ENCODE measurements at regions not wholly inside any gene's neighbourhood (a gene's known extent, or its start where the extent isn't known, plus 50 kb on each side); places are given as distances from the start of the nearest gene placed in this dataset.
A peak's percentile ranks its signal among the peaks of the same experiment; 100 is the strongest.

DNA sequence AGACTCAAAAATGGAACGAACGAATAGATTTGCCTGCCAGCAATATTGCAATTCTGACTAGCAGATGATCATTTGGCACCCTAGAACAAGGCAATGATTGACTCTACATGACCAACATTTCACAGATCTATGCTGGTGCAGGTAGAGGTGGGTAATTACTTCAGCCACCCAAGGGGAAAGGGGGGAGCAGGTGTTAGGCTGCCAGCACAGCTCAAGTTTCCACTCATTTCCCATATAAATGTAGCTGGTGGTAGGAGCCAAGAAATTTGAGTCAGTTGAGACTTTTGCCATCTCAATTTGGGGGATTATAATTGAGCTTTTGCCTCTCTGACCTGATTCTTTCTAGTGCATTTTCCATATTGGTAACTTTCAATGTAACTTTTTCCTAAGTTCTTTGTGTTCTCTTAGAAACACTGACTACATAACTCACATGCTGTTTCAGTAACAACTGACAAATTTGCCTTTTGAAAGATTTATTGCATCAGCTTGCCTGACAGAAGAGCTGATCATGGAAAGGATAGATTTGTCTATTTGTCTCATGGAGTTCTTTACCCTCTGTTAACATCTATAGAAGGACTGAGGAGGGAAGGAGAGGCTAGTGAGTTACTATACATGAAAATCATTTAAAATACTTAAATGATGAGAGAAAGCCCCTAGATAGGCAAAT, 902.5 kb downstream of the ZPLD1 start:
- TF ChIP-seq, protein P1, sequence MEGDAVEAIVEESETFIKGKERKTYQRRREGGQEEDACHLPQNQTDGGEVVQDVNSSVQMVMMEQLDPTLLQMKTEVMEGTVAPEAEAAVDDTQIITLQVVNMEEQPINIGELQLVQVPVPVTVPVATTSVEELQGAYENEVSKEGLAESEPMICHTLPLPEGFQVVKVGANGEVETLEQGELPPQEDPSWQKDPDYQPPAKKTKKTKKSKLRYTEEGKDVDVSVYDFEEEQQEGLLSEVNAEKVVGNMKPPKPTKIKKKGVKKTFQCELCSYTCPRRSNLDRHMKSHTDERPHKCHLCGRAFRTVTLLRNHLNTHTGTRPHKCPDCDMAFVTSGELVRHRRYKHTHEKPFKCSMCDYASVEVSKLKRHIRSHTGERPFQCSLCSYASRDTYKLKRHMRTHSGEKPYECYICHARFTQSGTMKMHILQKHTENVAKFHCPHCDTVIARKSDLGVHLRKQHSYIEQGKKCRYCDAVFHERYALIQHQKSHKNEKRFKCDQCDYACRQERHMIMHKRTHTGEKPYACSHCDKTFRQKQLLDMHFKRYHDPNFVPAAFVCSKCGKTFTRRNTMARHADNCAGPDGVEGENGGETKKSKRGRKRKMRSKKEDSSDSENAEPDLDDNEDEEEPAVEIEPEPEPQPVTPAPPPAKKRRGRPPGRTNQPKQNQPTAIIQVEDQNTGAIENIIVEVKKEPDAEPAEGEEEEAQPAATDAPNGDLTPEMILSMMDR (IDR thresholded peaks at IDR 0.05; ENCODE audit: partially characterized antibody, unreplicated experiment) = no peak
- Mint-ChIP-seq H3K9me3 (ENCODE audit: unreplicated experiment) (no peaks in the 10 kb centered on the region), H3K27ac (ENCODE audit: unreplicated experiment) (no peak overlapping the region), H3K4me1 (ENCODE audit: low read depth, unreplicated experiment) (peaks cover 9% of the 10 kb centered on the region), H3K4me3 (ENCODE audit: unreplicated experiment) (no peak overlapping the region), H3K36me3 (ENCODE audit: unreplicated experiment) (no peaks in the 10 kb centered on the region), H3K27me3 (ENCODE audit: unreplicated experiment) (no peaks in the 10 kb centered on the region)
- DNase-seq = no peak

DNA sequence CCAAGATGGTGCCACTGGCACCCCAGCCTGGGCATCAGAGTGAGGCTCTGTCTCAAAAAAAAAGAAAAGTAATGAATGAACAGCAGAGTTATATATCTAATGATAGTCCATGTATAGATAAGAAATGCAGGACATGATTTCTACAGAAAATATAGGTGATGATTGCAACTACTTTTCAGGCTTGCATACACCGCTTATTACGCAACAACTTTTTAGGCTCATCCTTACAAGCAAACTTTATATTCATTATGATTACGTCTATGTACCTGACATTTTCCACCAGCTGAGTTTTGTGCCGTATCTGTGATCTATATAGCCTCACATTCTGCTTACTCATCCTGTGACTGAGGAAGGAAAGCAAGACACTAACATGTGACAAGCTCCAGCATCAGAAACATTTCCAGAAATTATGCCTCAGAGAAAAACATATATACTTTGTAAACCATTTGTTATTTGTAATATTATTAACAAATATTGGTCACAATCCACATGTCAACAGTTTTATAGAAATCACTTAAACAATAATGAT, 906.3 kb downstream of the ZPLD1 start:
- Mint-ChIP-seq H3K4me1 (ENCODE audit: low read depth, unreplicated experiment) (peaks cover 12% of the 10 kb centered on the region), H3K9me3 (ENCODE audit: unreplicated experiment) (no peaks in the 10 kb centered on the region), H3K36me3 (ENCODE audit: unreplicated experiment) (no peaks in the 10 kb centered on the region), H3K27ac (ENCODE audit: unreplicated experiment) (no peak overlapping the region), H3K4me3 (ENCODE audit: unreplicated experiment) (no peak overlapping the region), H3K27me3 (ENCODE audit: unreplicated experiment) (no peaks in the 10 kb centered on the region)
- TF ChIP-seq, protein P1 (IDR thresholded peaks at IDR 0.05; ENCODE audit: partially characterized antibody, unreplicated experiment) = no peak
- DNase-seq = no peak

DNA sequence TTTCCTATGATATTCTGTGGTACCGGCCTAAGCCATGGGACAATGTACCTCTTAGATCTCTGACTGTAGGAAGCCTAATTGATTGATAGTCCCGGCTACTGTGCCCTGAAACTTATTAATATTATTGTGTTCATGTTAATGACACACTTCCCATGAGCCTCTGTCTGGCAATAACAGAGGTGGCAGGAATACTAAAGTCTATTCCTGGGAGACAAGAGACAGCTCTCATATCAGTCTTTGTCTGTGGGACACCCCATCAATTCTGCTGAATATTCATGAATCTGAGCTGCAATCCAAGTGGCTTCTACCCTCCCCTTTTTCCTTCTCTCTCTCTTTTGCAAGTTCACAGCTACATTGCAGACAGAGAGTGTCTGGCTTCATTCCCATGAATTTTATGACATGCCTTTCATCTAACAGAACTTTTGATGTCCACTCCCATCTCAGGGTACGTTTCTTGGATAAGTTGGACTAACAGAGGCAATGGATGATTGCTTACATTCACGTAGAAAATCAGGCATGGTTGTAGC, 907.5 kb downstream of the ZPLD1 start:
- H3K27me3 Mint-ChIP-seq (ENCODE audit: unreplicated experiment) = no peaks in the 10 kb centered on the region
- H3K9me3 Mint-ChIP-seq (ENCODE audit: unreplicated experiment) = no peaks in the 10 kb centered on the region
- peaks cover 12% of the 10 kb centered on the region for H3K4me1 Mint-ChIP-seq (ENCODE audit: low read depth, unreplicated experiment)
- peak overlapping the region; percentile 44 for H3K27ac Mint-ChIP-seq (ENCODE audit: unreplicated experiment)
- TF ChIP-seq, protein P1 (IDR thresholded peaks at IDR 0.05; ENCODE audit: partially characterized antibody, unreplicated experiment) = no peak
- no peaks in the 10 kb centered on the region for H3K36me3 Mint-ChIP-seq (ENCODE audit: unreplicated experiment)
- no peak for DNase-seq
- H3K4me3 Mint-ChIP-seq (ENCODE audit: unreplicated experiment) = no peak overlapping the region

DNA sequence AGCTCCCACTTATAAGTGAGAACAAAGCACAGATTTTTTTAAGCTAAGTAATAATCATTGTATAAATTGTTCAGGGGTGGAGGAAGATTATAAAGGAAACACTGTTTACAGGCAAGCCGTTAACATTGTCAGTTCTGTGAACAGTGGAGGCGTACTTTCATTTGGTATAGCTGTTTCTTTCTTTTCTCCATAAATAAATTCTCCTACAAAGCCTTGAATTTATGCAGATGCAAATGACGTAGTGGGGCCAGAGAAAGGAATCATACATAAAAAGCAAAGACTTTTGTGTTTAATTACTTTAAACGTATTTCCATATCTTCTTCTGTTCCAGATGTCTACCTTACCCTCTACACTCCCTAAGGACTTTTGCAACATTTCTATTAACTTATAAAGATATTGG, 914.9 kb downstream of the ZPLD1 start:
- Mint-ChIP-seq H3K4me1 (ENCODE audit: low read depth, unreplicated experiment) (no peaks in the 10 kb centered on the region), H3K27ac (ENCODE audit: unreplicated experiment) (no peak overlapping the region), H3K27me3 (ENCODE audit: unreplicated experiment) (no peaks in the 10 kb centered on the region), H3K4me3 (ENCODE audit: unreplicated experiment) (no peak overlapping the region), H3K9me3 (ENCODE audit: unreplicated experiment) (no peaks in the 10 kb centered on the region), H3K36me3 (ENCODE audit: unreplicated experiment) (no peaks in the 10 kb centered on the region)
- DNase-seq = no peak
- TF ChIP-seq, protein P1 (IDR thresholded peaks at IDR 0.05; ENCODE audit: partially characterized antibody, unreplicated experiment) = no peak

DNA sequence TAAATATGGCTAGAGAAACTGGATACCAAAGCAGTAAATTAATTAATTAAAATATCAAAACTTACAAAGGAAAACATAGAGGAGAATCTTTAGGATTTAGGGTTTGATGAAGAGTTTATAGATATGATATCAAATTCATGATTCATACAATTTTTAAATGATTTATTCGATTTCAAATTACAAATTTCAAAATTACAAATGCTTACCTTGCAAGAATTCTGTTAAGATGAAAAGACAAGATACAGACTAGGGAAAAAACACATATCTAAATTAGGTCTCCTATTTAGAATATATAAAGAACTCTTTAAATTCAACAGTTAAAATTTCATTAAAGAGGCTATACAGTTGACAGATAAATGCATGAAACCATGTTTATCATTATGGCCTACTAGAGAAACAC, 930.7 kb downstream of the ZPLD1 start:
- TF ChIP-seq, protein P1 (IDR thresholded peaks at IDR 0.05; ENCODE audit: partially characterized antibody, unreplicated experiment) = no peak
- Mint-ChIP-seq H3K27ac (ENCODE audit: unreplicated experiment) (no peak overlapping the region), H3K9me3 (ENCODE audit: unreplicated experiment) (no peaks in the 10 kb centered on the region), H3K4me1 (ENCODE audit: low read depth, unreplicated experiment) (no peaks in the 10 kb centered on the region), H3K27me3 (ENCODE audit: unreplicated experiment) (no peaks in the 10 kb centered on the region), H3K36me3 (ENCODE audit: unreplicated experiment) (no peaks in the 10 kb centered on the region), H3K4me3 (ENCODE audit: unreplicated experiment) (no peak overlapping the region)
- DNase-seq = no peak
